T47D (cell line): ENCODE measurements at regions not wholly inside any gene's neighbourhood (a gene's known extent, or its start where the extent isn't known, plus 50 kb on each side); places are given as distances from the start of the nearest gene placed in this dataset.

Source experiments
- DNase-seq, 2 experiments: peaks; one replicate each; pipeline versions ENCODE4 v3.0.0 to v3.0.0-alpha.2; 2011 to 2012; ENCODE audit warnings: low read depth in 1 of 2, low spot score in 1 of 2
- JUND ChIP-seq: IDR thresholded peaks from 2 replicates; pipeline ENCODE4 v1.6.1; 2012; ENCODE audit warnings: low read depth
- in situ Hi-C: cut with HindIII; loops from 2 replicates; pipeline ENCODE4 v1.10.0; 2016; ENCODE audit warnings: low sequenced_read_pairs, low pct_unique_long_range_greater_than_20kb

- in situ Hi-C loops, result no loop called here
- DNase-seq, result no peak
- TF ChIP-seq JUND, result no peak
Measured at GRCh38 chr12:22990501-22990900, 365.5 kb downstream of the ETNK1 start.

GRCh38 chr12:22991250-22991844 lies 366.4 kb downstream of the ETNK1 start:
- DNase-seq, result no peak
- no peak for TF ChIP-seq JUND
- in situ Hi-C loops, result no loop called here

GRCh38 chr12:22993609-22994315 lies 368.8 kb downstream of the ETNK1 start:
- no peak for TF ChIP-seq JUND
- DNase-seq, result no peak
- in situ Hi-C loops, result no loop called here

- DNase-seq, result no peak
- no peak for TF ChIP-seq JUND
- in situ Hi-C loops, result no loop called here
Measured at GRCh38 chr12:22994316-22994675, 369.3 kb downstream of the ETNK1 start.

GRCh38 chr12:23001487-23001886 lies 376.5 kb downstream of the ETNK1 start:
- TF ChIP-seq JUND, result no peak
- peak in 1 of 2 experiments; percentile 23 for DNase-seq
- in situ Hi-C loops, result no loop called here

GRCh38 chr12:23002381-23002780 lies 377.4 kb downstream of the ETNK1 start:
- no peak for TF ChIP-seq JUND
- no peak for DNase-seq
- in situ Hi-C loops, result no loop called here

- TF ChIP-seq JUND, result no peak
- in situ Hi-C loops, result no loop called here
- no peak for DNase-seq
Measured at GRCh38 chr12:23004473-23005020, 379.6 kb downstream of the ETNK1 start.

- no peak for TF ChIP-seq JUND
- in situ Hi-C loops, result no loop called here
- DNase-seq, result no peak
Measured at GRCh38 chr12:23005387-23005786, 380.4 kb downstream of the ETNK1 start.

- in situ Hi-C loops, result no loop called here
- no peak for TF ChIP-seq JUND
- DNase-seq, result no peak
Measured at GRCh38 chr12:23006413-23006812, 381.4 kb downstream of the ETNK1 start.

GRCh38 chr12:23008623-23009022 lies 383.7 kb downstream of the ETNK1 start:
- DNase-seq, result no peak
- TF ChIP-seq JUND, result no peak
- in situ Hi-C loops, result no loop called here

- DNase-seq, result no peak
- in situ Hi-C loops, result no loop called here
- no peak for TF ChIP-seq JUND
Measured at GRCh38 chr12:23014749-23015148, 389.8 kb downstream of the ETNK1 start.

GRCh38 chr12:23025372-23026016 lies 400.5 kb downstream of the ETNK1 start:
- DNase-seq, result no peak
- TF ChIP-seq JUND, result no peak
- in situ Hi-C loops, result no loop called here

GRCh38 chr12:23028158-23028802 lies 403.3 kb downstream of the ETNK1 start:
- in situ Hi-C loops, result no loop called here
- DNase-seq, result no peak
- no peak for TF ChIP-seq JUND
